CD4-positive, alpha-beta T cell treated with Interleukin-4 for 4 hours (primary cell): ENCODE measurements at regions not wholly inside any gene's neighbourhood (a gene's known extent, or its start where the extent isn't known, plus 50 kb on each side); places are given as distances from the start of the nearest gene placed in this dataset.
A peak's percentile ranks its signal among the peaks of the same experiment; 100 is the strongest.
"Not testable (repeated sequence)": the region's sequence is repeated elsewhere in the genome, so short reads cannot be mapped to it uniquely, and the experiment has no call there.

Source experiments
- DNase-seq: peaks from one replicate; pipeline ENCODE4 v3.0.0-alpha.2; 2020

- DNase-seq: not testable (repeated sequence)
Measured at GRCh38 chr9:41075671-41076070, 52.8 kb downstream of the FOXD4L6 start.

- not testable (repeated sequence) for DNase-seq
Measured at GRCh38 chr9:41074356-41074942, 54.0 kb downstream of the FOXD4L6 start.

- DNase-seq: not testable (repeated sequence)
Measured at GRCh38 chr9:41073471-41074243, 54.8 kb downstream of the FOXD4L6 start.

- DNase-seq: peak; percentile 66
Measured at GRCh38 chr9:41064125-41064795, 64.2 kb downstream of the FOXD4L6 start.

- not testable (repeated sequence) for DNase-seq
Measured at GRCh38 chr9:41063243-41063642, 65.2 kb downstream of the FOXD4L6 start.

GRCh38 chr9:41059603-41060002 is 68.9 kb downstream of the FOXD4L6 start:
- not testable (repeated sequence) for DNase-seq

- DNase-seq: not testable (repeated sequence)
Measured at GRCh38 chr9:41053666-41054363, 74.7 kb downstream of the FOXD4L6 start.

- not testable (repeated sequence) for DNase-seq
Measured at GRCh38 chr9:41048672-41049071, 79.8 kb downstream of the FOXD4L6 start.

- DNase-seq: not testable (repeated sequence)
Measured at GRCh38 chr9:41047792-41048191, 80.7 kb downstream of the FOXD4L6 start.

GRCh38 chr9:41044930-41045329 is 83.6 kb downstream of the FOXD4L6 start:
- DNase-seq: not testable (repeated sequence)

- DNase-seq: not testable (repeated sequence)
Measured at GRCh38 chr9:41043433-41043832, 85.0 kb downstream of the FOXD4L6 start.

GRCh38 chr9:41042111-41042510 is 86.4 kb downstream of the FOXD4L6 start:
- DNase-seq: not testable (repeated sequence)

GRCh38 chr9:41040705-41041342 is 87.7 kb downstream of the FOXD4L6 start:
- not testable (repeated sequence) for DNase-seq

- not testable (repeated sequence) for DNase-seq
Measured at GRCh38 chr9:41035276-41035675, 93.2 kb downstream of the FOXD4L6 start.

- DNase-seq: not testable (repeated sequence)
Measured at GRCh38 chr9:41034699-41035197, 93.7 kb downstream of the FOXD4L6 start.

- not testable (repeated sequence) for DNase-seq
Measured at GRCh38 chr9:41033877-41034276, 94.6 kb downstream of the FOXD4L6 start.

- not testable (repeated sequence) for DNase-seq
Measured at GRCh38 chr9:41033360-41033759, 95.1 kb downstream of the FOXD4L6 start.

GRCh38 chr9:41026912-41027676 is 101.4 kb downstream of the FOXD4L6 start:
- not testable (repeated sequence) for DNase-seq

GRCh38 chr9:41022365-41022764 is 106.1 kb downstream of the FOXD4L6 start:
- not testable (repeated sequence) for DNase-seq

GRCh38 chr9:41019858-41020562 is 108.5 kb downstream of the FOXD4L6 start:
- not testable (repeated sequence) for DNase-seq

GRCh38 chr9:41018948-41019347 is 109.5 kb downstream of the FOXD4L6 start:
- not testable (repeated sequence) for DNase-seq
